HEK293 (cell line): ENCODE measurements at regions not wholly inside any gene's neighbourhood (a gene's known extent, or its start where the extent isn't known, plus 50 kb on each side); places are given as distances from the start of the nearest gene placed in this dataset.

Experiments
- CTCF ChIA-PET: fragments of 350-600 bp; formaldehyde crosslinking; extraction: SDS; loops from one replicate; lab custom pipeline; 2021; ENCODE audit warnings: antibody characterized with exemption; lab: Yijun Ruan, JAX
- POLR2A ChIA-PET: fragments of 300-600 bp; formaldehyde crosslinking; extraction: SDS; loops from one replicate; lab custom pipeline; 2020; ENCODE audit warnings: antibody characterized with exemption, inconsistent platforms; lab: Yijun Ruan, JAX
- H3K27ac ChIP-seq: fragments of 200-500 bp; sonication (Bioruptor generic); 2 replicates; pipeline ENCODE4 v1.5.1; 2014; ENCODE audit warnings: low read depth, low read length, control low read depth, inconsistent platforms; ENCODE audit errors: extremely low read depth
- H3K36me3 ChIP-seq, 2 experiments: fragments of 200-500 bp in 1 of 2; sonication (Bioruptor generic) in 1 of 2; 1 replicate in 1 of 2; 2 replicates in 1 of 2; pipeline ENCODE4 v1.5.1; 2014 to 2017; ENCODE audit warnings: inconsistent platforms in 2 of 2, low read length in 2 of 2; ENCODE audit not compliant: control insufficient read depth in 2 of 2, insufficient read depth in 1 of 2
- H3K4me1 ChIP-seq: fragments of 200-500 bp; sonication (Bioruptor generic); 2 replicates; pipeline ENCODE4 v1.5.1; 2014; ENCODE audit warnings: mild to moderate bottlenecking, low read length, inconsistent platforms; ENCODE audit not compliant: control insufficient read depth, insufficient read depth
- H3K4me3 ChIP-seq: 2 replicates; pipeline ENCODE4 v1.5.1; 2011; ENCODE audit warnings: low read depth, mild to moderate bottlenecking, control low read depth, low read length, moderate library complexity
- H3K9me3 ChIP-seq: fragments of 200-500 bp; sonication (Bioruptor generic); 2 replicates; pipeline ENCODE4 v1.5.1; 2014; ENCODE audit warnings: low read depth, low read length, inconsistent platforms; ENCODE audit not compliant: control insufficient read depth, insufficient read depth
- GLIS2 ChIP-seq: fragments of 450-650 bp; formaldehyde crosslinking; IDR thresholded peaks from 2 replicates; pipeline ENCODE4 v1.5.1; 2016; ENCODE audit warnings: missing biosample characterization, missing genetic modification characterization
- HOXA7 ChIP-seq: sonication (generic); formaldehyde crosslinking; IDR thresholded peaks from 2 replicates; pipeline ENCODE4 v1.8.1; 2022; ENCODE audit warnings: missing genetic modification reagents, borderline replicate concordance
- OVOL3 ChIP-seq: fragments of 450-650 bp; formaldehyde crosslinking; IDR thresholded peaks from 2 replicates; pipeline ENCODE4 v1.5.1; 2016; ENCODE audit warnings: missing biosample characterization, missing genetic modification characterization
- SP2 ChIP-seq: fragments of 450-650 bp; formaldehyde crosslinking; IDR thresholded peaks from 2 replicates; pipeline ENCODE4 v1.5.1; 2016; ENCODE audit warnings: missing biosample characterization, missing genetic modification characterization
- ZBTB17 ChIP-seq: fragments of 450-650 bp; formaldehyde crosslinking; IDR thresholded peaks from 2 replicates; pipeline ENCODE4 v1.5.1; 2016; ENCODE audit warnings: missing biosample characterization, missing genetic modification characterization
- ZFP3 ChIP-seq: fragments of 450-650 bp; formaldehyde crosslinking; IDR thresholded peaks from 2 replicates; pipeline ENCODE4 v1.5.1; 2016; ENCODE audit warnings: low read depth, missing biosample characterization, missing genetic modification characterization
- ZNF157 ChIP-seq: fragments of 450-650 bp; formaldehyde crosslinking; IDR thresholded peaks from 2 replicates; pipeline ENCODE4 v1.5.1; 2016; ENCODE audit warnings: missing biosample characterization, missing genetic modification characterization
- ZNF184 ChIP-seq: fragments of 450-650 bp; IDR thresholded peaks from 2 replicates; pipeline ENCODE4 v1.5.1; 2018; ENCODE audit warnings: missing biosample characterization, mild to moderate bottlenecking, missing genetic modification characterization
- ZNF274 ChIP-seq, 2 experiments: fragments of 200-500 bp in 1 of 2; fragments of 450-650 bp in 1 of 2; sonication (Bioruptor generic) in 1 of 2; formaldehyde crosslinking in 1 of 2; IDR thresholded peaks; 2 replicates each; pipeline versions ENCODE4 v1.5.1 to v1.6.1; 2014 to 2016; ENCODE audit warnings: borderline replicate concordance in 1 of 2, inconsistent platforms in 1 of 2, low read length in 1 of 2, missing biosample characterization in 1 of 2, missing genetic modification characterization in 1 of 2
- ZNF514 ChIP-seq: fragments of 450-650 bp; formaldehyde crosslinking; IDR thresholded peaks from 2 replicates; pipeline ENCODE4 v1.5.1; 2016; ENCODE audit warnings: missing biosample characterization, missing genetic modification characterization
- ZNF555 ChIP-seq: fragments of 450-650 bp; formaldehyde crosslinking; conservative IDR thresholded peaks from 2 replicates; pipeline ENCODE4 v1.5.1; 2017; ENCODE audit warnings: missing biosample characterization, mild to moderate bottlenecking, missing genetic modification characterization, inconsistent platforms
- ZNF561 ChIP-seq: fragments of 450-650 bp; IDR thresholded peaks from 2 replicates; pipeline ENCODE4 v1.5.1; 2018; ENCODE audit warnings: missing biosample characterization, missing genetic modification characterization, borderline replicate concordance
- ZNF658 ChIP-seq: fragments of 450-650 bp; formaldehyde crosslinking; IDR thresholded peaks from 2 replicates; pipeline ENCODE4; 2016; ENCODE audit warnings: missing biosample characterization, missing genetic modification characterization
- ZNF768 ChIP-seq: fragments of 450-650 bp; formaldehyde crosslinking; IDR thresholded peaks from 2 replicates; pipeline ENCODE4 v1.5.1; 2018; ENCODE audit warnings: missing biosample characterization, mild to moderate bottlenecking, missing genetic modification characterization
- TF ChIP-seq, protein P1 (sequence below): fragments of 450-650 bp; formaldehyde crosslinking; IDR thresholded peaks from 2 replicates; pipeline ENCODE4 v1.5.1; 2016; ENCODE audit warnings: missing biosample characterization, missing genetic modification characterization
- TF ChIP-seq, protein P2 (sequence below): fragments of 450-650 bp; formaldehyde crosslinking; IDR thresholded peaks from 2 replicates; pipeline ENCODE4 v1.5.1; 2016; ENCODE audit warnings: missing biosample characterization, missing genetic modification characterization, borderline replicate concordance
- TF ChIP-seq, protein P3 (sequence below): fragments of 450-650 bp; formaldehyde crosslinking; IDR thresholded peaks from 2 replicates; pipeline ENCODE4 v1.5.1; 2016; ENCODE audit warnings: missing biosample characterization, missing genetic modification characterization

DNA sequence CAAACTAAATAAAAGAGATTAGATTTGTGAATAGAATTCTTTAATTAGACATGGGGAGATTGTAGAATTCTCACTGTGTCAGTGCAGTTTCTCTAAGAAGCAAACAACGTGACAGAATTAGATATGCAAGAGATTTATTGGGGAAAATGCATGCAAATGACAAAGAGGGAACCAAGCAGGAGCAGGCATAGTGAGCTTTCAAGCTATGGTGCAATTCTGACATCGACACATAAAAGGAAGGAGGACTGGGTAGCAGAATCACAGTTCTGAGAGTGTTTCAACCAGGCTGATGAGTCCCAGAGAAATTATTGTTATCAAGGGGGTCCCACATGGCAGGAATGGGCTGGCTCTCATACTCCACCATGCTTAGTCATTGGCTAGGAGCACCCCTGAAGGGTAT is 338.4 kb downstream of the FIGN start:
- Histone ChIP-seq H3K9me3 (no peaks in the 10 kb centered on the region), H3K4me3 (no peak overlapping the region), H3K4me1 (no peaks in the 10 kb centered on the region), H3K27ac (no peak overlapping the region)
- CTCF ChIA-PET = no interaction called here
- POLR2A ChIA-PET = no interaction called here
- TF ChIP-seq ZNF184 (tag by site-specific recombination) (no peak), ZNF768 (no peak), HOXA7 (no peak), ZFP3 (tag by site-specific recombination) (no peak)
- TF ChIP-seq, all 188 proteins: peak for 0
- no peaks in the 10 kb centered on the region for H3K36me3 ChIP-seq

DNA sequence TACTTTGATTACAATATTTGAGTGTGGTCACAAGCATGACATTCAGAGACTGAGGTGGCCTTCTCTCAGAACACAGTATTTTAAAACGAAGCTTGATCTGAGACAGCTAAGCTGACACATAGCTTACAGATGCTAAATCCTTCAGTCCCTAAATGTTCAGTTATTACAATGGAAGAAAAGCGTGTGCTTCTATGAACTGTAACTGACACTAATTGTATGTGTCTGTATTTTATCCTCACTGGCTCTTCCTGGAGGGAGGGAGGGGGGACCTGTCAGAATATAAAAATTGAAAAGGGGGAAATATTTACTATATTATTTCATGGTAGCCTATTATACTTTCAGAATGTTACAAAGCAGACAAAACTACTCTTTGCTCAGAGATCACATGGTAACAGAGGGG is 340.2 kb downstream of the FIGN start:
- Histone ChIP-seq H3K9me3 (no peaks in the 10 kb centered on the region), H3K4me1 (no peaks in the 10 kb centered on the region), H3K4me3 (no peak overlapping the region), H3K27ac (no peak overlapping the region), H3K36me3 (no peaks in the 10 kb centered on the region)
- POLR2A ChIA-PET = no interaction called here
- TF ChIP-seq, protein P1, sequence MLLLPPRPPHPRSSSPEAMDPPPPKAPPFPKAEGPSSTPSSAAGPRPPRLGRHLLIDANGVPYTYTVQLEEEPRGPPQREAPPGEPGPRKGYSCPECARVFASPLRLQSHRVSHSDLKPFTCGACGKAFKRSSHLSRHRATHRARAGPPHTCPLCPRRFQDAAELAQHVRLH (tag by site-specific recombination) = no peak
- TF ChIP-seq, protein P2, sequence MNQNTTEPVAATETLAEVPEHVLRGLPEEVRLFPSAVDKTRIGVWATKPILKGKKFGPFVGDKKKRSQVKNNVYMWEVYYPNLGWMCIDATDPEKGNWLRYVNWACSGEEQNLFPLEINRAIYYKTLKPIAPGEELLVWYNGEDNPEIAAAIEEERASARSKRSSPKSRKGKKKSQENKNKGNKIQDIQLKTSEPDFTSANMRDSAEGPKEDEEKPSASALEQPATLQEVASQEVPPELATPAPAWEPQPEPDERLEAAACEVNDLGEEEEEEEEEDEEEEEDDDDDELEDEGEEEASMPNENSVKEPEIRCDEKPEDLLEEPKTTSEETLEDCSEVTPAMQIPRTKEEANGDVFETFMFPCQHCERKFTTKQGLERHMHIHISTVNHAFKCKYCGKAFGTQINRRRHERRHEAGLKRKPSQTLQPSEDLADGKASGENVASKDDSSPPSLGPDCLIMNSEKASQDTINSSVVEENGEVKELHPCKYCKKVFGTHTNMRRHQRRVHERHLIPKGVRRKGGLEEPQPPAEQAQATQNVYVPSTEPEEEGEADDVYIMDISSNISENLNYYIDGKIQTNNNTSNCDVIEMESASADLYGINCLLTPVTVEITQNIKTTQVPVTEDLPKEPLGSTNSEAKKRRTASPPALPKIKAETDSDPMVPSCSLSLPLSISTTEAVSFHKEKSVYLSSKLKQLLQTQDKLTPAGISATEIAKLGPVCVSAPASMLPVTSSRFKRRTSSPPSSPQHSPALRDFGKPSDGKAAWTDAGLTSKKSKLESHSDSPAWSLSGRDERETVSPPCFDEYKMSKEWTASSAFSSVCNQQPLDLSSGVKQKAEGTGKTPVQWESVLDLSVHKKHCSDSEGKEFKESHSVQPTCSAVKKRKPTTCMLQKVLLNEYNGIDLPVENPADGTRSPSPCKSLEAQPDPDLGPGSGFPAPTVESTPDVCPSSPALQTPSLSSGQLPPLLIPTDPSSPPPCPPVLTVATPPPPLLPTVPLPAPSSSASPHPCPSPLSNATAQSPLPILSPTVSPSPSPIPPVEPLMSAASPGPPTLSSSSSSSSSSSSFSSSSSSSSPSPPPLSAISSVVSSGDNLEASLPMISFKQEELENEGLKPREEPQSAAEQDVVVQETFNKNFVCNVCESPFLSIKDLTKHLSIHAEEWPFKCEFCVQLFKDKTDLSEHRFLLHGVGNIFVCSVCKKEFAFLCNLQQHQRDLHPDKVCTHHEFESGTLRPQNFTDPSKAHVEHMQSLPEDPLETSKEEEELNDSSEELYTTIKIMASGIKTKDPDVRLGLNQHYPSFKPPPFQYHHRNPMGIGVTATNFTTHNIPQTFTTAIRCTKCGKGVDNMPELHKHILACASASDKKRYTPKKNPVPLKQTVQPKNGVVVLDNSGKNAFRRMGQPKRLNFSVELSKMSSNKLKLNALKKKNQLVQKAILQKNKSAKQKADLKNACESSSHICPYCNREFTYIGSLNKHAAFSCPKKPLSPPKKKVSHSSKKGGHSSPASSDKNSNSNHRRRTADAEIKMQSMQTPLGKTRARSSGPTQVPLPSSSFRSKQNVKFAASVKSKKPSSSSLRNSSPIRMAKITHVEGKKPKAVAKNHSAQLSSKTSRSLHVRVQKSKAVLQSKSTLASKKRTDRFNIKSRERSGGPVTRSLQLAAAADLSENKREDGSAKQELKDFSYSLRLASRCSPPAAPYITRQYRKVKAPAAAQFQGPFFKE (tag by site-specific recombination) = no peak
- TF ChIP-seq OVOL3 (no peak), ZNF658 (no peak), ZNF274 (IDR thresholded peaks at IDR 0.05; ENCODE audit: low read length) (no peak), ZNF274 (tag by site-specific recombination; IDR thresholded peaks at IDR 0.05; ENCODE audit: borderline replicate concordance) (no peak), SP2 (tag by site-specific recombination) (no peak), GLIS2 (no peak), ZNF555 (tag by site-specific recombination) (no peak), ZNF514 (tag by site-specific recombination) (no peak), ZNF157 (tag by site-specific recombination) (no peak), HOXA7 (no peak), ZBTB17 (tag by site-specific recombination) (no peak), ZNF561 (no peak)
- TF ChIP-seq, protein P3, sequence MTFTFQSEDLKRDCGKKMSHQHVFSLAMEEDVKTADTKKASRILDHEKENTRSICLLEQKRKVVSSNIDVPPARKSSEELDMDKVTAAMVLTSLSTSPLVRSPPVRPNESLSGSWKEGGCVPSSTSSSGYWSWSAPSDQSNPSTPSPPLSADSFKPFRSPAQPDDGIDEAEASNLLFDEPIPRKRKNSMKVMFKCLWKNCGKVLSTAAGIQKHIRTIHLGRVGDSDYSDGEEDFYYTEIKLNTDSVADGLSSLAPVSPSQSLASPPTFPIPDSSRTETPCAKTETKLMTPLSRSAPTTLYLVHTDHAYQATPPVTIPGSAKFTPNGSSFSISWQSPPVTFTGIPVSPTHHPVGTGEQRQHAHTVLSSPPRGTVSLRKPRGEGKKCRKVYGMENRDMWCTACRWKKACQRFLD (tag by site-specific recombination) = no peak
- CTCF ChIA-PET = no interaction called here
